ENCODE measurements at regions not wholly inside any gene's neighbourhood (a gene's known extent, or its start where the extent isn't known, plus 50 kb on each side); places are given as distances from the start of the nearest gene placed in this dataset.

DNA sequence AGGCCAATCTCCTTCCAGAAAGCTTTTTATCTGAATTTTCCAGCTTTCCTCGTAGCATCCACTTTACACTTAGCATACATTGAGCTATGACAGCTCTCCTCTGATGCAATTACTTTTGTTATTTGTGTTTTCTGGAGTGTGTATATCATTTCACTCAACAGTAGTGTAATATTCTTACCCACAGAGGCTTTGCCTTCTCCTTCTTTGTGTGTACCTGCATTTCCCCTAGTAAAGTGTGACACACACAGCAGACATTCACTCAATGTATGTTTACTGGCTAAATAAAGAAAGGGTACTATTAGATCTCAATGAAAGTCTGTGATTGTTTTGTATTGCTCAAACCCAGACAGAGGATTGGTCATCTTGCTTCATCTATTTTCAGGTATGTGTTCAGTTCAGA is 193.7 kb upstream of the MEX3C start:
- H3K4me3 ChIP-seq (ENCODE audit: low read depth, low read length): no peak overlapping the region
- TF ChIP-seq CTCF (IDR thresholded peaks at IDR 0.05; ENCODE audit: insufficient read depth, low read length): no peak
- DNase-seq (ENCODE audit: low read depth): no peak

DNA sequence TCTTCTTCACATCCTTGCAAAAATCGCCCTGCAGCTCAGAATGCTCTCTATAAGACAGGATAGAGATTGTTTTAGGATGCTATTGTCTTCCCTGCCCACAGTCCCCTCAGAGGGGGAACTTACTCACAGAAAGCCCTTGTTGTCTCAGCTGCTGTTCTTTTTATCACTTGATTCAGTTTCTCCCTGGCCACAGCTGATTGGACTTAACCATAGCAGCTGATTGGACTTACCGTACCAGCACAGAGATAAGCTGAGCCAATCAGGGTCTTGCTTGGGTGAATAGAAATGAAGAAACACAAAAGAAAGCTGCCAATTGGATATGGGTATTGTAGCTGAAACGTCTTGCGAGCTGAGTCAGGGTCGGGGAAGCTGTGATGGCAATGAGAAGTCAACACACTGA is 194.2 kb upstream of the MEX3C start:
- no peak for DNase-seq (ENCODE audit: low read depth)
- no peak for TF ChIP-seq CTCF (IDR thresholded peaks at IDR 0.05; ENCODE audit: insufficient read depth, low read length)
- H3K4me3 ChIP-seq (ENCODE audit: low read depth, low read length): no peak overlapping the region

DNA sequence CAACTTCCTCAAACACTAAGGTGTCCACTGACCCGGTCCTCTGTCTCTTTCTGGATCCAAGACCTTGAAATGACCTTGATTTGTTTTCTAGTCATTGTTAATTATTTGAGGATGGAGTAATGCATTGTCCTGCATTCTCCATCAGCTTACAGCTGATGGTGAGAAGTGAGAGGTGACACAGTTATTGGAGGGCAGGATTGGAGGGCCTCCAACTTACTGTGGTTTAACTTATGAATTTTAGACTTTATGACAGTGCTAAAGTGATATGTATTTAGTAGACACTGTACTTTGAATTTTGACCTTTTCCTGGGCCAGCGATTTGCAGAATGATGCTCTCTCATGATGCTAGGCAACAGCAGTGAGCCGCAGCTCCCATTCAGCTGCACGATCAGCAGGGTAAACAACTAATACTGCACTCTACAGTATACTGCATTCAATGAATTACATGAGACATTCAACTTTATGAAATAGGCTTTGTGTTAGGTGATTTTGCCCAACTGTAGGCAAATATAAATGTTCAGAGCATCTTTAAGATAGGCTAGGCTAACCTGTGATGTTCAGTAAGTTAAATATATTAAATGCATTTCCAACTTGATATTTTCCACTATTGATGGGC is 200.0 kb upstream of the MEX3C start:
- H3K4me3 ChIP-seq (ENCODE audit: low read depth, low read length): no peak overlapping the region
- DNase-seq (ENCODE audit: low read depth): no peak
- no peak for TF ChIP-seq CTCF (IDR thresholded peaks at IDR 0.05; ENCODE audit: insufficient read depth, low read length)

DNA sequence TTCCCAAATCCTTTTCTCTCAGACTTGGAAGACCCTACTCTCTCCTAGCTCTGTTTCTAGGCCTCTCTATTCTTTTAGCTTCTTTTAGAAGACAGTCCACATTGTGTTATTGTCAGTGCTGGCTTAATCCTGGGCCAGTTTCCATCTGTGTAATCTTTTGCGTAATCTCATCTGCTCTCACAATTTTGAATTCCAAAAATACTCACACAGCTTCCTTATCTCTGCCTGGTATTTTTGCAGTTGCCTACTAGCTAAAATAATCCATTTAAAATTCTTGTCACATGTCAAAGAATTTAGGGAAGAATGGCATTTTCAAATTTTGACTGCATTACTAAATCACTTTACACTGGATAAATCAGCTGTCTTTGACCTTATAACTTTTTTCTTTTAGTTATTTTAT is 200.6 kb upstream of the MEX3C start:
- TF ChIP-seq CTCF (IDR thresholded peaks at IDR 0.05; ENCODE audit: insufficient read depth, low read length): no peak
- DNase-seq (ENCODE audit: low read depth): peak; percentile 26
- H3K4me3 ChIP-seq (ENCODE audit: low read depth, low read length): no peak overlapping the region

GRCh38 chr18:51399491-51400122 is 202.1 kb upstream of the MEX3C start:
- DNase-seq (ENCODE audit: low read depth): peak; percentile 30
- no peak for TF ChIP-seq CTCF (IDR thresholded peaks at IDR 0.05; ENCODE audit: insufficient read depth, low read length)
- H3K4me3 ChIP-seq (ENCODE audit: low read depth, low read length): no peak overlapping the region

DNA sequence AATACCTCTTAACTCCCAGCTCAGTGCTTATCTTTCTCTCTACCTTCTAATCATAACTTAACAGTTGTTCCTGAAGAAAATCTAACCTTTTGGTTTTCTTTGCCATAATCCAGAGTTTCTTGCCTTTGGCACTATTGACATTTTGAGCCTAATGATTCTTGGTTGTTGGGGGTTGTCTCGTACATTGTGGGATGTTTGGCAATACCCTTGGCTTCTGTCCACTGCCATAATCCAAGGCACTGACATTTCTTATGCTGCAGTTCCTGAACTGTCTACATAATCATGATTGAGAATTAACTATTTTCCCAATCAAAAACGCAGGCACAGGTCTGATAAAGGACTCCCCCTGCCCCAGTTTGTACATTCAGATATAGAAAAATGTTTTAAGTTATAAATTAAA is 203.2 kb upstream of the MEX3C start:
- no peak overlapping the region for H3K4me3 ChIP-seq (ENCODE audit: low read depth, low read length)
- DNase-seq (ENCODE audit: low read depth): no peak
- no peak for TF ChIP-seq CTCF (IDR thresholded peaks at IDR 0.05; ENCODE audit: insufficient read depth, low read length)

DNA sequence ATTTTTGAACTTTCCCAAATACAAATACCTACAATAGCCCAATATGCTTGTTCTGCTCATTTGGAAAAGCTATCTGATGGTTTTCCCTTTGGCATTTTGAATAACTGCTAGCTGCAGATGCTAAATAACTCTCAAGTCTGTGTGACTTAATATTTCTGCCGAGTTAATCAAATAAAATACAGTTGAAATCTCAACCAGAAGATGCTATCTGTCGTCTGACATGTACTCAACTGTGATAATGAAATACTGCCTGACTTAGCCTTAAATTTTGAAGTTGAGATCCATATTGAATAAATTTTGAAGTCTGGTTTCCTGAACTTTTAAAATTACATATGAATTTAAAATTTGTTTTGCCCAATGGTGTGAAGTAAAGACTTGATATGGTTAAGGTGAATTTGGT is 204.4 kb upstream of the MEX3C start:
- TF ChIP-seq CTCF (IDR thresholded peaks at IDR 0.05; ENCODE audit: insufficient read depth, low read length): no peak
- DNase-seq (ENCODE audit: low read depth): no peak
- H3K4me3 ChIP-seq (ENCODE audit: low read depth, low read length): no peak overlapping the region
